Endothelial cell of umbilical vein (primary cell): ENCODE measurements at regions not wholly inside any gene's neighbourhood (a gene's known extent, or its start where the extent isn't known, plus 50 kb on each side); places are given as distances from the start of the nearest gene placed in this dataset.

ENCODE experiments used
- EZH2 ChIP-seq: IDR thresholded peaks from 2 replicates; pipeline ENCODE4 v1.6.1; 2012; ENCODE audit warnings: borderline replicate concordance, low read depth, mild to moderate bottlenecking, moderate library complexity, low read length, inconsistent platforms; ENCODE audit not compliant: severe bottlenecking
- GATA2 ChIP-seq: IDR thresholded peaks from 2 replicates; pipeline ENCODE4 v1.7.0; 2011; ENCODE audit warnings: low read depth, mild to moderate bottlenecking, moderate library complexity, mixed read lengths, low read length; ENCODE audit not compliant: insufficient read length, insufficient read depth
- JUN ChIP-seq: IDR thresholded peaks from 2 replicates; pipeline ENCODE4 v1.6.1; 2011; ENCODE audit warnings: borderline replicate concordance, low read depth; ENCODE audit not compliant: insufficient read length, insufficient read depth
- POLR2A ChIP-seq: IDR thresholded peaks from 2 replicates; pipeline ENCODE4 v1.6.1; 2012; ENCODE audit warnings: low read depth, mild to moderate bottlenecking, control low read depth, low read length
- POLR2AphosphoS5 ChIP-seq: IDR thresholded peaks from 2 replicates; pipeline ENCODE4 v1.6.1; 2012; ENCODE audit warnings: low read depth, mild to moderate bottlenecking, control low read depth, low read length, moderate library complexity; ENCODE audit not compliant: insufficient read depth
- TF ChIP-seq, protein P1 (sequence below), 2 donors: IDR thresholded peaks; 1 replicate in 1 of 2; 2 replicates in 1 of 2; pipeline ENCODE4 v1.5.1; 2011; ENCODE audit warnings: low read length in 2 of 2, mild to moderate bottlenecking in 2 of 2, moderate library complexity in 2 of 2, control low read depth in 1 of 2, inconsistent platforms in 1 of 2, low read depth in 1 of 2; ENCODE audit not compliant: insufficient read depth in 1 of 2; ENCODE audit errors: extremely low read depth in 1 of 2

DNA sequence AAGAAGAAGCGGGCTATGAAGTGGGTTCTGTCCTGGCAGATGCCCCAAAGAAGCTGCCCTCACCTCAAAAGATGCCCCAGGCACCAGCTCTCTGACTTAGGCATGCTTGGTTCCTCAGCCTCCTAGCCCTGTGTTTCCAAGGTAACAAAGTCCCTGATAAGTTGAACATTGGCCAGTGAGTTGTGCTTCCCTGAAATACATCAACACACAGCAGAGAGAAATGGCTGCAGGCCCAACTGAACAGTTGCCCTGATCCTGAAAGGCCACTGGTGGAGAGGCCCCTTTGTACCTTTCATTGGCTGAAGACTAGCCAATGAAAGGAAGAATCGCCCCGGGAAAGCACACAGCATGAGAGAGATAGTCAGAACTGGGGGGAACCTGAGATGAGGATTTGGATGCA, 169.9 kb upstream of the CTNNB1 start:
- TF ChIP-seq, protein P1, sequence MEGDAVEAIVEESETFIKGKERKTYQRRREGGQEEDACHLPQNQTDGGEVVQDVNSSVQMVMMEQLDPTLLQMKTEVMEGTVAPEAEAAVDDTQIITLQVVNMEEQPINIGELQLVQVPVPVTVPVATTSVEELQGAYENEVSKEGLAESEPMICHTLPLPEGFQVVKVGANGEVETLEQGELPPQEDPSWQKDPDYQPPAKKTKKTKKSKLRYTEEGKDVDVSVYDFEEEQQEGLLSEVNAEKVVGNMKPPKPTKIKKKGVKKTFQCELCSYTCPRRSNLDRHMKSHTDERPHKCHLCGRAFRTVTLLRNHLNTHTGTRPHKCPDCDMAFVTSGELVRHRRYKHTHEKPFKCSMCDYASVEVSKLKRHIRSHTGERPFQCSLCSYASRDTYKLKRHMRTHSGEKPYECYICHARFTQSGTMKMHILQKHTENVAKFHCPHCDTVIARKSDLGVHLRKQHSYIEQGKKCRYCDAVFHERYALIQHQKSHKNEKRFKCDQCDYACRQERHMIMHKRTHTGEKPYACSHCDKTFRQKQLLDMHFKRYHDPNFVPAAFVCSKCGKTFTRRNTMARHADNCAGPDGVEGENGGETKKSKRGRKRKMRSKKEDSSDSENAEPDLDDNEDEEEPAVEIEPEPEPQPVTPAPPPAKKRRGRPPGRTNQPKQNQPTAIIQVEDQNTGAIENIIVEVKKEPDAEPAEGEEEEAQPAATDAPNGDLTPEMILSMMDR (IDR thresholded peaks at IDR 0.05; ENCODE audit: extremely low read depth in 1 of 2, insufficient read depth in 1 of 2, low read depth in 1 of 2, low read length in 2 of 2): no peak
- TF ChIP-seq POLR2AphosphoS5: no peak
- TF ChIP-seq GATA2: no peak
- TF ChIP-seq POLR2A: no peak
- no peak for TF ChIP-seq JUN
- no peak for TF ChIP-seq EZH2
